B cell (primary cell): ENCODE measurements at regions not wholly inside any gene's neighbourhood (a gene's known extent, or its start where the extent isn't known, plus 50 kb on each side); places are given as distances from the start of the nearest gene placed in this dataset.

Experiments
- ATAC-seq: fragments of 200-7000 bp; cut with Tn5 transposase; one replicate; pipeline ENCODE4 v1.10.0; 2021; ENCODE audit warnings: low read depth, mild to moderate bottlenecking, moderate number of reproducible peaks, moderate library complexity
- CTCF ChIA-PET: fragments of 350-600 bp; sonication (Branson Sonifier 250); formaldehyde crosslinking; loops from one replicate; lab custom pipeline; 2021; ENCODE audit warnings: antibody characterized with exemption, inconsistent platforms; lab: Charles Lee
- POLR2A ChIA-PET: fragments of 350-600 bp; sonication (Branson Sonifier 250); formaldehyde crosslinking; loops from one replicate; lab custom pipeline; 2021; ENCODE audit warnings: antibody characterized with exemption; lab: Charles Lee
- DNase-seq: peaks from one replicate; pipeline ENCODE4 v3.0.0; 2013
- H2AFZ ChIP-seq: 2 replicates; pipeline ENCODE4 v1.6.1; 2012; ENCODE audit warnings: mild to moderate bottlenecking, low read depth, low read length; ENCODE audit not compliant: insufficient read depth, poor library complexity, severe bottlenecking
- H3K27ac ChIP-seq, 2 donors: 1 replicate in 1 of 2; 2 replicates in 1 of 2; pipeline ENCODE4 v1.5.1; 2012 to 2013; ENCODE audit warnings: low read length in 2 of 2, mild to moderate bottlenecking in 2 of 2, moderate library complexity in 1 of 2
- H3K27me3 ChIP-seq, 4 experiments: fragments of 200-600 bp in 1 of 4; sonication (generic) in 1 of 4; replicated peaks in 1 of 4; 1 replicate in 2 of 4; 2 replicates in 2 of 4; pipeline versions ENCODE4 v1.6.1 to v1.7.0; 2013 to 2016; ENCODE audit warnings: low read length in 3 of 4, mild to moderate bottlenecking in 2 of 4, mixed read lengths in 1 of 4, moderate library complexity in 1 of 4; ENCODE audit not compliant: insufficient read depth in 4 of 4, control insufficient read depth in 3 of 4; ENCODE audit errors: control extremely low read depth in 1 of 4
- H3K36me3 ChIP-seq, 2 experiments: replicated peaks in 1 of 2; 1 replicate in 1 of 2; 2 replicates in 1 of 2; pipeline versions ENCODE4 v1.6.1 to v1.7.1; 2013; ENCODE audit warnings: low read length in 1 of 2; ENCODE audit not compliant: insufficient read depth in 2 of 2, control insufficient read depth in 1 of 2; ENCODE audit errors: control extremely low read depth in 1 of 2, extremely low read depth in 1 of 2
- H3K4me1 ChIP-seq, 2 donors: fragments of 200-600 bp in 1 of 2; sonication (generic) in 1 of 2; 1 replicate in 1 of 2; 2 replicates in 1 of 2; pipeline versions ENCODE4 v1.5.1 to v1.6.1; 2013 to 2017; ENCODE audit warnings: low read length in 2 of 2; ENCODE audit not compliant: control insufficient read depth in 2 of 2, insufficient read depth in 2 of 2
- H3K4me2 ChIP-seq: replicated peaks from 2 replicates; pipeline ENCODE3; 2012; ENCODE audit warnings: mild to moderate bottlenecking, low read depth, low read length; ENCODE audit not compliant: poor library complexity, severe bottlenecking
- H3K4me3 ChIP-seq, 5 experiments: fragments of 200-600 bp in 1 of 5; sonication (generic) in 1 of 5; 1 replicate in 3 of 5; 2 replicates in 2 of 5; pipeline versions ENCODE4 v1.5.1 to v1.7.0; 2011 to 2016; ENCODE audit warnings: low read length in 4 of 5, mild to moderate bottlenecking in 4 of 5, low read depth in 2 of 5, control low read depth in 1 of 5, moderate library complexity in 1 of 5; ENCODE audit not compliant: insufficient read depth in 1 of 5; ENCODE audit errors: control extremely low read depth in 1 of 5, extremely low read depth in 1 of 5
- H3K79me2 ChIP-seq: fragments of 200-600 bp; sonication (generic); one replicate; pipeline ENCODE4 v1.6.0; 2016; ENCODE audit warnings: low read length; ENCODE audit not compliant: control insufficient read depth, insufficient read depth
- H3K9ac ChIP-seq: fragments of 200-600 bp; sonication (generic); 2 replicates; pipeline ENCODE4 v1.6.1; 2017; ENCODE audit warnings: mild to moderate bottlenecking, low read length, moderate library complexity
- H3K9me3 ChIP-seq, 3 donors: one replicate each; pipeline versions ENCODE4 v1.6.1 to v1.7.1; 2013; ENCODE audit warnings: low read length in 2 of 3; ENCODE audit not compliant: control insufficient read depth in 2 of 3, insufficient read depth in 1 of 3; ENCODE audit errors: control extremely low read depth in 1 of 3
- H4K20me1 ChIP-seq: 2 replicates; pipeline ENCODE4 v1.6.0; 2012; ENCODE audit warnings: mild to moderate bottlenecking, low read length; ENCODE audit not compliant: insufficient read depth, control insufficient read depth, poor library complexity, severe bottlenecking
- H3K27ac Mint-ChIP-seq: one replicate; pipeline ENCODE4 v1.8.0; 2021; ENCODE audit warnings: mixed read lengths
- H3K27me3 Mint-ChIP-seq: one replicate; pipeline ENCODE4 v1.8.0; 2021; ENCODE audit warnings: mixed read lengths
- H3K4me1 Mint-ChIP-seq: one replicate; pipeline ENCODE4 v1.8.0; 2021; ENCODE audit warnings: mixed read lengths
- H3K4me3 Mint-ChIP-seq: one replicate; pipeline ENCODE4 v1.8.0; 2021; ENCODE audit warnings: mixed read lengths
- H3K9me3 Mint-ChIP-seq: one replicate; pipeline ENCODE4 v1.8.0; 2022; ENCODE audit warnings: mixed read lengths; ENCODE audit not compliant: insufficient read depth
- EZH2 ChIP-seq: IDR thresholded peaks from 2 replicates; pipeline ENCODE4 v1.6.1; 2012; ENCODE audit warnings: borderline replicate concordance, low read depth, mild to moderate bottlenecking, moderate library complexity, low read length; ENCODE audit not compliant: insufficient read depth, poor library complexity, severe bottlenecking
- WGBS: methylation state at CpG from one replicate; pipeline ENCODE4 v1.1.5; 2013; ENCODE audit warnings: missing lambda C conversion rate; ENCODE audit not compliant: insufficient coverage; 5-methylcytosine and 5-hydroxymethylcytosine counted together
- intact Hi-C: fragments of 100-400 bp; cut with micrococcal nuclease; formaldehyde crosslinking; loops from one replicate; pipeline ENCODE4 v1.10.0; 2022
- TF ChIP-seq, protein P1 (sequence below): fragments of 200-600 bp; IDR thresholded peaks from one replicate; pipeline ENCODE4 v1.8.0; 2022; ENCODE audit warnings: antibody characterized with exemption, mild to moderate bottlenecking

GRCh38 chr6:114941078-114941477 lies 598.3 kb upstream of the HS3ST5 start:
- Histone ChIP-seq H3K27ac (no peak overlapping the region), H3K9me3 (peaks cover 0 to 7% (median 0%) of the 10 kb centered on the region in 3 donors), H3K4me2 (no peak overlapping the region), H3K27me3 (no peaks in the 10 kb centered on the region), H3K4me1 (no peaks in the 10 kb centered on the region), H2AFZ (no peak overlapping the region), H3K36me3 (no peaks in the 10 kb centered on the region), H3K4me3 (no peak overlapping the region), H3K79me2 (no peaks in the 10 kb centered on the region), H3K9ac (no peak overlapping the region), H4K20me1 (no peaks in the 10 kb centered on the region)
- TF ChIP-seq, protein P1, sequence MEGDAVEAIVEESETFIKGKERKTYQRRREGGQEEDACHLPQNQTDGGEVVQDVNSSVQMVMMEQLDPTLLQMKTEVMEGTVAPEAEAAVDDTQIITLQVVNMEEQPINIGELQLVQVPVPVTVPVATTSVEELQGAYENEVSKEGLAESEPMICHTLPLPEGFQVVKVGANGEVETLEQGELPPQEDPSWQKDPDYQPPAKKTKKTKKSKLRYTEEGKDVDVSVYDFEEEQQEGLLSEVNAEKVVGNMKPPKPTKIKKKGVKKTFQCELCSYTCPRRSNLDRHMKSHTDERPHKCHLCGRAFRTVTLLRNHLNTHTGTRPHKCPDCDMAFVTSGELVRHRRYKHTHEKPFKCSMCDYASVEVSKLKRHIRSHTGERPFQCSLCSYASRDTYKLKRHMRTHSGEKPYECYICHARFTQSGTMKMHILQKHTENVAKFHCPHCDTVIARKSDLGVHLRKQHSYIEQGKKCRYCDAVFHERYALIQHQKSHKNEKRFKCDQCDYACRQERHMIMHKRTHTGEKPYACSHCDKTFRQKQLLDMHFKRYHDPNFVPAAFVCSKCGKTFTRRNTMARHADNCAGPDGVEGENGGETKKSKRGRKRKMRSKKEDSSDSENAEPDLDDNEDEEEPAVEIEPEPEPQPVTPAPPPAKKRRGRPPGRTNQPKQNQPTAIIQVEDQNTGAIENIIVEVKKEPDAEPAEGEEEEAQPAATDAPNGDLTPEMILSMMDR: no peak
- TF ChIP-seq EZH2: no peak
- H3K9me3 Mint-ChIP-seq: peaks cover 5% of the 10 kb centered on the region
- no peak overlapping the region for H3K27ac Mint-ChIP-seq
- no peaks in the 10 kb centered on the region for H3K4me1 Mint-ChIP-seq
- ChIA-PET CTCF (no interaction called here), POLR2A (no interaction called here)
- no peak overlapping the region for H3K4me3 Mint-ChIP-seq
- no peak for DNase-seq
- H3K27me3 Mint-ChIP-seq: no peaks in the 10 kb centered on the region
- ATAC-seq: no peak
- intact Hi-C loops: no loop called here

- Histone ChIP-seq H2AFZ (no peak overlapping the region), H3K9me3 (no peaks in the 10 kb centered on the region), H3K4me3 (no peak overlapping the region), H3K4me2 (no peak overlapping the region), H3K27ac (no peak overlapping the region), H4K20me1 (no peaks in the 10 kb centered on the region), H3K27me3 (no peaks in the 10 kb centered on the region), H3K4me1 (no peaks in the 10 kb centered on the region), H3K36me3 (no peaks in the 10 kb centered on the region), H3K79me2 (no peaks in the 10 kb centered on the region), H3K9ac (no peak overlapping the region)
- Mint-ChIP-seq H3K27me3 (no peaks in the 10 kb centered on the region), H3K27ac (no peak overlapping the region), H3K9me3 (peaks cover 5% of the 10 kb centered on the region), H3K4me3 (no peak overlapping the region), H3K4me1 (no peaks in the 10 kb centered on the region)
- no peak for DNase-seq
- intact Hi-C loops: no loop called here
- no CpG with 5 or more reads among the region's 1 CpG for WGBS
- no peak for ATAC-seq
- TF ChIP-seq, protein P1: no peak
- TF ChIP-seq EZH2: no peak
- POLR2A ChIA-PET: no interaction called here
- CTCF ChIA-PET: no interaction called here
Observed at GRCh38 chr6:114940181-114940580, 597.4 kb upstream of the HS3ST5 start.
